Parathyroid adenoma (tissue), 2 donors: ENCODE measurements at regions not wholly inside any gene's neighbourhood (a gene's known extent, or its start where the extent isn't known, plus 50 kb on each side); places are given as distances from the start of the nearest gene placed in this dataset.

ENCODE experiments used
- H2AFZ ChIP-seq: fragments of 300-600 bp; sonication (generic); one replicate; pipeline ENCODE4 v1.7.0; 2017; ENCODE audit warnings: antibody characterized with exemption, mild to moderate bottlenecking
- H3K27ac ChIP-seq: fragments of 300-600 bp; sonication (generic); one replicate; pipeline ENCODE4 v1.7.0; 2017
- H3K27me3 ChIP-seq: fragments of 300-600 bp; sonication (generic); one replicate; pipeline ENCODE4 v1.7.0; 2017; ENCODE audit warnings: low read length; ENCODE audit not compliant: control insufficient read depth, insufficient read depth
- H3K36me3 ChIP-seq: fragments of 300-600 bp; sonication (generic); one replicate; pipeline ENCODE4 v1.7.0; 2017; ENCODE audit warnings: low read length; ENCODE audit not compliant: control insufficient read depth, insufficient read depth
- H3K4me1 ChIP-seq: fragments of 300-600 bp; sonication (generic); one replicate; pipeline ENCODE4 v1.7.0; 2017; ENCODE audit warnings: control low read depth
- H3K4me2 ChIP-seq: fragments of 300-600 bp; sonication (generic); one replicate; pipeline ENCODE4 v1.7.0; 2017; ENCODE audit warnings: low read length
- H3K4me3 ChIP-seq: fragments of 300-600 bp; sonication (generic); one replicate; pipeline ENCODE4 v1.7.0; 2017; ENCODE audit warnings: low read depth, low read length
- H3K79me2 ChIP-seq: fragments of 300-600 bp; sonication (generic); one replicate; pipeline ENCODE4 v1.7.0; 2017; ENCODE audit warnings: control low read depth
- H3K9ac ChIP-seq: fragments of 300-600 bp; sonication (generic); one replicate; pipeline ENCODE4 v1.7.0; 2017; ENCODE audit warnings: mild to moderate bottlenecking
- H3K9me3 ChIP-seq: fragments of 300-600 bp; sonication (generic); one replicate; pipeline ENCODE4 v1.7.0; 2017; ENCODE audit warnings: low read length; ENCODE audit not compliant: control insufficient read depth
- TF ChIP-seq, protein P1 (sequence below): fragments of 300-600 bp; sonication (generic); IDR thresholded peaks from one replicate; pipeline ENCODE4 v1.7.0; 2017; ENCODE audit warnings: antibody characterized with exemption, mild to moderate bottlenecking
- donor health status: primary hyperparathyroidism.

- Histone ChIP-seq H3K9ac (no peak overlapping the region), H3K79me2 (no peaks in the 10 kb centered on the region), H3K27me3 (no peaks in the 10 kb centered on the region), H3K4me2 (no peak overlapping the region), H3K4me3 (no peak overlapping the region), H2AFZ (no peak overlapping the region), H3K4me1 (no peaks in the 10 kb centered on the region), H3K27ac (no peak overlapping the region), H3K36me3 (no peaks in the 10 kb centered on the region), H3K9me3 (no peaks in the 10 kb centered on the region)
- TF ChIP-seq, protein P1, sequence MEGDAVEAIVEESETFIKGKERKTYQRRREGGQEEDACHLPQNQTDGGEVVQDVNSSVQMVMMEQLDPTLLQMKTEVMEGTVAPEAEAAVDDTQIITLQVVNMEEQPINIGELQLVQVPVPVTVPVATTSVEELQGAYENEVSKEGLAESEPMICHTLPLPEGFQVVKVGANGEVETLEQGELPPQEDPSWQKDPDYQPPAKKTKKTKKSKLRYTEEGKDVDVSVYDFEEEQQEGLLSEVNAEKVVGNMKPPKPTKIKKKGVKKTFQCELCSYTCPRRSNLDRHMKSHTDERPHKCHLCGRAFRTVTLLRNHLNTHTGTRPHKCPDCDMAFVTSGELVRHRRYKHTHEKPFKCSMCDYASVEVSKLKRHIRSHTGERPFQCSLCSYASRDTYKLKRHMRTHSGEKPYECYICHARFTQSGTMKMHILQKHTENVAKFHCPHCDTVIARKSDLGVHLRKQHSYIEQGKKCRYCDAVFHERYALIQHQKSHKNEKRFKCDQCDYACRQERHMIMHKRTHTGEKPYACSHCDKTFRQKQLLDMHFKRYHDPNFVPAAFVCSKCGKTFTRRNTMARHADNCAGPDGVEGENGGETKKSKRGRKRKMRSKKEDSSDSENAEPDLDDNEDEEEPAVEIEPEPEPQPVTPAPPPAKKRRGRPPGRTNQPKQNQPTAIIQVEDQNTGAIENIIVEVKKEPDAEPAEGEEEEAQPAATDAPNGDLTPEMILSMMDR, result no peak
Observed at GRCh38 chr22:49712195-49712791, 115.4 kb downstream of the BRD1 start.

DNA sequence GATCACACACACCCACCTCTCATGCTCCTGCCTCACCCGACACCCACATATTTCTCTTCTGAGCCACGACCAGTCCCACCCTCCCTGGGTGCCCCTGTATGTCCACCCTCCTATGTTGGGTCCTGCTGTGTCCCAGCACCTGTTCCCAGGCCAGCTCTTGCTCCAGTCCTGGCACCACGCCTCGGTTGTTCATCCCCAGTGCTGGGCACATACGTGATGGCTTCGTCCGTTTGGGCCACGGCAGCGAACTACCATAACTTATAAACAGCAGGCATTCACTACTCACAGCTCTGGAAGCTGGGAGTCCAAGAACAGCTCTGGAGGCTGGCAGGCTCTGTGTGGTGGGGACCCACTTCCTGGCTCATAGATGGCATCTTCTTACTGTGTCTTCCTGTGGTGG is 116.9 kb downstream of the BRD1 start:
- Histone ChIP-seq H3K27ac (no peak overlapping the region), H2AFZ (no peak overlapping the region), H3K4me1 (no peaks in the 10 kb centered on the region), H3K4me3 (no peak overlapping the region), H3K36me3 (no peaks in the 10 kb centered on the region), H3K27me3 (no peaks in the 10 kb centered on the region), H3K9ac (no peak overlapping the region), H3K79me2 (no peaks in the 10 kb centered on the region), H3K4me2 (no peak overlapping the region), H3K9me3 (no peaks in the 10 kb centered on the region)
- TF ChIP-seq, protein P1, result no peak

GRCh38 chr22:49709464-49709863 is 118.2 kb downstream of the BRD1 start:
- Histone ChIP-seq H3K27me3 (peaks cover 3% of the 10 kb centered on the region), H3K27ac (no peak overlapping the region), H3K79me2 (no peaks in the 10 kb centered on the region), H3K4me1 (no peaks in the 10 kb centered on the region), H2AFZ (no peak overlapping the region), H3K4me2 (no peak overlapping the region), H3K9ac (no peak overlapping the region), H3K36me3 (no peaks in the 10 kb centered on the region), H3K9me3 (no peaks in the 10 kb centered on the region), H3K4me3 (no peak overlapping the region)
- TF ChIP-seq, protein P1, result no peak

DNA sequence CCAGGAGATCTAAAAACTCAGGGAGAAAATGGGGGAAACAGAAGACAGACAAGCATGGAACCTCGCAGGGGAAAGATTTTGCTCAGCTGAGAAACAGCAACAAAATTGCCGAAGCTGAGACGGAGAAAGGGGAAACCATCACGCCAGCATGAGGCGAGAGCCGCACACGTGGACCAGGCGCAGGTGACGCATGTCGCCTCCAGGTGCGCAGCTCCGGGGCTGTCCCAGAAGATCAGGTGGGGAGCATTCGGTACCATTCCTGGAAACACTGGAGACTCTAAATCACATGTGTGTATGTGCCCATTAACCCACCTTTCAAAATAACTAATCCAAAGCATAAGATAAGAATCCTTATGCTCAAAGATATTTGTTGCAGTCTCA is 121.7 kb downstream of the BRD1 start:
- Histone ChIP-seq H3K27me3 (peaks cover 3% of the 10 kb centered on the region), H3K79me2 (no peaks in the 10 kb centered on the region), H3K9ac (no peak overlapping the region), H3K27ac (no peak overlapping the region), H3K4me1 (no peaks in the 10 kb centered on the region), H3K4me3 (no peak overlapping the region), H3K4me2 (no peak overlapping the region), H2AFZ (no peak overlapping the region), H3K36me3 (no peaks in the 10 kb centered on the region), H3K9me3 (no peaks in the 10 kb centered on the region)
- TF ChIP-seq, protein P1, result no peak

DNA sequence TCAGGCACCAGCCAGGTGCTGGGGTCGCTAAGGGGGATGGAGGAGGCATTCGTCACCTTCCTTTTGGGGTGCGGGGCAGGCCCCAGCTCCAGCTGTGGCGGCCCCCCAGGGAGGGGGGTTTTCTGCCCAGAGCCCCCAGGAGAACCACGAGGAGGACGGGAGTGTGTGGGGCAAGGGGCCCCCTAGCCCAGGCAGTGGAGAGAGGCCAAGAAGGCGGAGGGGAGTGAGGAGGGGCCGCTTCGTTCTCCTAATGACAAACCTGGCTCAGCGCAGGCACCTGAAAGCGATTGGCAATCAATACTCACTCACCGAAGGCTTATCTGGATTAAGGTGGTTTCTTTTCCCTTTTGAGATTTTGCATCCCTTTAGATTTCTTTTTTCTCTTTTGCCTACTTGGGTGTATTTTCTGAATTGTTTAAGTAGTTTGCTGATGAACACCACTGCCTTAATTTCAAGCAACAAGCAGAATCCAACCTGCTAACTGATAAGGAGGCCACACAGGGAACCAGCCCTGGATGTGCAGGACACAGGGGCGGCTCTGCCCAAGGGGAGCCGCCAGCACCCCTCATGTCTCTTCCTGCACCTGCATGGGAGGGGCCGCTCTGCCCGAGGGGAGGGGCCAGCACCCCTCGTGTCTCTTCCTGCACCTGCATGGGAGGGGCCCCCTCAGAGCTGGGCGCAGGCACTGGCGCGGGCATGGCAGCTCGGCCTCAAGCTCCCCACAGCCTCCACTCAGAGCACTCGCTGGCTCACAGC is 122.3 kb downstream of the BRD1 start:
- H3K4me3 ChIP-seq, result no peak overlapping the region
- no peak overlapping the region for H3K27ac ChIP-seq
- no peak overlapping the region for H3K9ac ChIP-seq
- H2AFZ ChIP-seq, result no peak overlapping the region
- H3K27me3 ChIP-seq, result peaks cover 3% of the 10 kb centered on the region
- no peaks in the 10 kb centered on the region for H3K79me2 ChIP-seq
- H3K4me2 ChIP-seq, result no peak overlapping the region
- no peaks in the 10 kb centered on the region for H3K9me3 ChIP-seq
- TF ChIP-seq, protein P1, result no peak
- no peaks in the 10 kb centered on the region for H3K4me1 ChIP-seq
- no peaks in the 10 kb centered on the region for H3K36me3 ChIP-seq
